Lung (tissue), 11 donors: ENCODE measurements at regions not wholly inside any gene's neighbourhood (a gene's known extent, or its start where the extent isn't known, plus 50 kb on each side); places are given as distances from the start of the nearest gene placed in this dataset.

Experiments used
- ATAC-seq: fragments of 200-7000 bp; cut with Tn5 transposase; one replicate; pipeline ENCODE4 v1.9.1; 2020; ENCODE audit warnings: moderate number of reproducible peaks; ENCODE audit not compliant: insufficient read depth, low FRiP score
- DNase-seq, 3 donors: peaks; one replicate each; pipeline ENCODE4 v3.0.0-alpha.2; 2013 to 2017
- H3K27ac ChIP-seq, 2 donors: one replicate each; pipeline ENCODE4 v1.5.1; 2013; ENCODE audit warnings: mild to moderate bottlenecking in 2 of 2, moderate library complexity in 2 of 2, control low read depth in 1 of 2, inconsistent platforms in 1 of 2, low read depth in 1 of 2, low read length in 1 of 2
- H3K27me3 ChIP-seq, 3 donors: one replicate each; pipeline ENCODE4 v1.5.1; 2013; ENCODE audit warnings: low read length in 2 of 3; ENCODE audit not compliant: control insufficient read depth in 3 of 3, insufficient read depth in 3 of 3
- H3K36me3 ChIP-seq, 4 donors: one replicate each; pipeline ENCODE4 v1.5.1; 2013; ENCODE audit warnings: low read length in 4 of 4, mild to moderate bottlenecking in 1 of 4, moderate library complexity in 1 of 4; ENCODE audit not compliant: control insufficient read depth in 4 of 4, insufficient read depth in 4 of 4
- H3K4me1 ChIP-seq, 5 donors: one replicate each; pipeline ENCODE4 v1.5.1; 2013; ENCODE audit warnings: low read length in 5 of 5, mild to moderate bottlenecking in 2 of 5, moderate library complexity in 1 of 5; ENCODE audit not compliant: control insufficient read depth in 5 of 5, insufficient read depth in 5 of 5
- H3K4me3 ChIP-seq: one replicate; pipeline ENCODE4 v1.5.1; 2013; ENCODE audit warnings: mild to moderate bottlenecking, control low read depth, moderate library complexity
- H3K9ac ChIP-seq, 2 donors: one replicate each; pipeline ENCODE4 v1.5.1; 2013; ENCODE audit warnings: low read length in 2 of 2, control low read depth in 1 of 2; ENCODE audit not compliant: insufficient read depth in 1 of 2
- H3K9me3 ChIP-seq, 4 donors: one replicate each; pipeline ENCODE4 v1.5.1; 2013; ENCODE audit warnings: low read length in 3 of 4, mild to moderate bottlenecking in 1 of 4, moderate library complexity in 1 of 4; ENCODE audit not compliant: control insufficient read depth in 4 of 4, insufficient read depth in 3 of 4
- CTCF ChIP-seq: IDR thresholded peaks from 2 replicates; pipeline ENCODE4 v1.5.1; 2012; ENCODE audit warnings: mild to moderate bottlenecking; ENCODE audit errors: control extremely low read depth, extremely low read depth
- WGBS, 2 donors: extraction: QIAGEN DNeasy Blood & Tissue Kit; methylation state at CpG; one replicate each; pipeline ENCODE4 v1.1.7; 2013; 5-methylcytosine and 5-hydroxymethylcytosine counted together
- donor health status: control.
- donor health status: control.
- donor health status: Bipolar disorder and iron deficiency.
- donor health status: healthy.
- donor health status: DM: yes; HTN: yes; CAD: no.

GRCh38 chr2:129393816-129394215, 585.6 kb upstream of the RAB6C start:
- no peak overlapping the region for H3K27ac ChIP-seq
- DNase-seq (no peak), ATAC-seq (no peak)
- no peak for TF ChIP-seq CTCF
- WGBS, 2 donors: 90 to 93% methylated on average over 2 of the region's 2 CpGs
- no peak overlapping the region for H3K4me3 ChIP-seq
- H3K27me3 ChIP-seq: no peaks in the 10 kb centered on the region
- H3K9me3 ChIP-seq: no peaks in the 10 kb centered on the region
- H3K9ac ChIP-seq: no peak overlapping the region
- peaks cover 0 to 6% (median 0%) of the 10 kb centered on the region in 5 donors for H3K4me1 ChIP-seq
- H3K36me3 ChIP-seq: no peaks in the 10 kb centered on the region

- TF ChIP-seq CTCF: no peak
- WGBS, 2 donors: 69 to 71% methylated on average over 3 of the region's 3 CpGs
- ATAC-seq: no peak
Observed at GRCh38 chr2:129396980-129397599, 582.4 kb upstream of the RAB6C start.

GRCh38 chr2:129400826-129401225, 578.6 kb upstream of the RAB6C start:
- ATAC-seq: no peak

More at GRCh38 chr2:129396980-129397599, 582.4 kb upstream of the RAB6C start:
- Histone ChIP-seq H3K36me3 (no peaks in the 10 kb centered on the region), H3K4me3 (no peak overlapping the region), H3K9ac (no peak overlapping the region), H3K4me1 (peaks cover 0 to 6% (median 0%) of the 10 kb centered on the region in 5 donors), H3K9me3 (no peaks in the 10 kb centered on the region), H3K27ac (no peak overlapping the region), H3K27me3 (no peaks in the 10 kb centered on the region)
- DNase-seq: peak; percentile 30 to 59 (median 44)

More at GRCh38 chr2:129400826-129401225, 578.6 kb upstream of the RAB6C start:
- peaks cover 0 to 13% (median 4%) of the 10 kb centered on the region in 5 donors for H3K4me1 ChIP-seq
- DNase-seq: peak in 1 of 3 donors; percentile 9
- no peak overlapping the region for H3K4me3 ChIP-seq
- H3K36me3 ChIP-seq: no peaks in the 10 kb centered on the region
- H3K9ac ChIP-seq: no peak overlapping the region
- H3K27ac ChIP-seq: no peak overlapping the region
- no peaks in the 10 kb centered on the region for H3K9me3 ChIP-seq
- WGBS, 2 donors: 58 to 66% methylated on average over 7 of the region's 7 CpGs
- TF ChIP-seq CTCF: no peak
- H3K27me3 ChIP-seq: no peaks in the 10 kb centered on the region
